UCSD-AML1 (cell line): ENCODE measurements at regions not wholly inside any gene's neighbourhood (a gene's known extent, or its start where the extent isn't known, plus 50 kb on each side); places are given as distances from the start of the nearest gene placed in this dataset.

Source experiments
- DNase-seq: peaks from one replicate; lab custom pipeline; 2025; ENCODE audit not compliant: unreplicated experiment; lab: John Stamatoyannopoulos, UW

GRCh38 chr6:37556881-37557644 is 57.4 kb upstream of the CCDC167 start:
- DNase-seq = no peak

DNA sequence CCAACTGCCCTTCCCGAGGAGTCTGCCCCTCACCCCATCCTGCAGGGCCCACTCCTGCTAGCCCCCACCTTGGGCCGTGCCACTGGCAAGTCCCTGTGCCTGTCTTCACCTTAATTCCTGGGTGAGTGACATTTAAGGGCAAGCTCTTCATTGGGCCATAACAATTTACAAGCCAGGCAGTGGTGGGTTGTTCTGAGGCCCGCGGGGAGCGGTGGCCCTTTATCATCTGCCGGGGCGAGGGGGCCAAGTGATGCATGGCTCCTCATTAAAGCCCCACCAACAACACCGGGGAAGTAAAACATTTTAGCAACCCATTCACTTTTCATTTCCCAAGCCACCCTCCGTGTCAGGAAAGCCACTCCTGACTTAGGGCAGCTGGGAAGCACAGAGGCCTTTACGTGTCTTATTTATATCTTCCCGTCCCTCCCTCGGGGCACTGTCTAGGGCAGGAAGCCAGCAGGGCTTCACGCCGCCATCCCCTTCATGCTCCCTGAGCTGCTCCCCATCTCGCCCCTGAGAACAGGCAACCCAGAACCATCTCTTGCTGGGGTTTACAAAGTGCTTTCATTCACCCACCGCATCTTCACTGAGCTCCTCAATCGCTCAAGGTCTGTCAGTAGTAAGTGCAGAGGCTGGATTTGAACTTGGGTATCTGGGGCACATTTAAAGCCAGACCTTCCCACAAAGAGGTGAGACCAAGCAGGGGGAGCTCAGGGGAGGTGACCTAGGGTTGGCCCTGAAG is 55.5 kb upstream of the CCDC167 start:
- no peak for DNase-seq

GRCh38 chr6:37554480-37554819 is 54.8 kb upstream of the CCDC167 start:
- no peak for DNase-seq

DNA sequence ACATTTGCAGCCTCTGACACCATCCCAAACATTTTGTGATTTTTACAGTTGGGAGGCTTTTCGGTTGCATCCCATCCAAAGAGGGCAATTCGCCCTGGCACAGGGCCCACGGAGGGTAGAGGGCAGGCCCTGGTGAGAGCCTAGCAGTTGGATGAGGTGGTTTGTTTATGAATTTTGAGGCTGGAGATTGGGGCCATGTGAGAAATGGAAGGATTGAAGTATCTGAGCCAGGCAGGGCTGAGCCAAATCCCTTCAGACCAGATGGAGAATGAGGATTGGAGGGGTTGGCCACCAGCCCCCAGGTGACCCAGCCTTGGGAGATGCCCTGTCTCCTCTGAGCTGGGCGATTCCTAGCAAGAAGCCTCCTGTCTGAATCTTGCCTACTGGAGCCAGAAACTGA is 52.6 kb upstream of the CCDC167 start:
- no peak for DNase-seq

- no peak for DNase-seq
Observed at GRCh38 chr6:37551867-37552266, 52.2 kb upstream of the CCDC167 start.

- DNase-seq = no peak
Observed at GRCh38 chr6:37551446-37551845, 51.8 kb upstream of the CCDC167 start.

DNA sequence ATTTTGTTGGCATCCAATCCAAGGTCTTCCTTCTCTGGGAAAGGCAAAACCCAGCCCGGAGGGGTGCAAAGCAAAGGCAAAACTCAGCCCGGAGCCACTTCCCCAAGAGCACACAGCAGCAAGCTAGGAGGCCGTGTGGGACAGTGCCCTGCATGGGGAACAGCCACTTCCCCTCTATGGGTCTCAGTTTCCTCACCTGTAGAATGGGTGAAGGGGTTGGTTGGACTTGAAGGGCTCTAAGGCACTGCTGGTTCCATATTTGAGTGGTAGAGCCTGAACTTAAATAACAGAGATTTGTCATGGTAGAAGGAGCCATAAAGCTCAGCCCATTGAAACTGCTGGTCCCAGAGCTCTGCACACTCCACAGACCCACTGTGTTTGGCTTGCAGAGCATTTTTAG is 51.3 kb upstream of the CCDC167 start:
- DNase-seq = no peak

- DNase-seq = no peak
Observed at GRCh38 chr6:37550191-37550831, 50.6 kb upstream of the CCDC167 start.

DNA sequence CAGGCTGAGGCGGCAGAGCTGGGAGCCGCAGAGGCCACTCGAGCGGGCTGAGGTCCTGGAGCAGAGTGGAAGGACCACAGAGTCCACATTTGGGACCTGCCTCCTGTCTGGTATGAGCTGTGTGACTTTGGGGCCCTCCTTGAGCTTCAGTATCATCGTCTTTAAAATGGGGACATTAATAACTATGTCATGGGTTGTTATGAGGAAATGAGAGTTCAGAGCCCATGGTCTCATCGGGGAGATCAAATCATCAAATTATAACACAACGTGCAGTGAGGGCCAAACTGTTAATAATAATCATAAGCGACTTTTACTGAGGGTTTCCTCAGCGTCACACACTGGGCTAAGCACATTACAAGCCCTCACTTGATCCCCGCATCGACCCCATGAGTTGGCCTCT is 49.9 kb upstream of the CCDC167 start:
- DNase-seq = no peak
